Inflammatory macrophage treated with lipopolysaccharide for 4 hours (primary cell): ENCODE measurements at regions not wholly inside any gene's neighbourhood (a gene's known extent, or its start where the extent isn't known, plus 50 kb on each side); places are given as distances from the start of the nearest gene placed in this dataset.

Source experiments
- DNase-seq: peaks from one replicate; pipeline ENCODE4 v3.0.0-alpha.2; 2020

DNA sequence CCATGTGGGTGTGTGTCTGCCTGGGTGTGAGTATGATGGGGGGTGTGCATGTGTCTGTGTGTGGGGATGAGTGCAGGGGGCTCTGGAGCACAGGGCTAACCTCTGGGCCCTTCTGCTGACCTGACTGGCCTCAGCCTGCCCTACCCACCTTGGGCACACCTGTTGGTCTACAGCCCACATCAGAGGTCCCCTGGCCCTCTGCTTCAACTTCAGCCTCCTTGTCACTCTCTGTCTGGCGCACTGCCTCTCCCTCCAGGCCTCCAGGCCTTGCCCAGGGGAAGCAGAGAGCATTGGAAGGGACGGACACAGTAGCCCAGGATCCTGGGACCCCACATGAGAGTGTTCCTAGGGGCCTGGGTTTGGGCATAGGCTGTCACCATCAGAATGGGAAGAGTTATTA is 115.4 kb downstream of the EFNB1 start:
- DNase-seq: no peak

GRCh38 chrX:68942840-68943239 is 114.0 kb downstream of the EFNB1 start:
- no peak for DNase-seq

DNA sequence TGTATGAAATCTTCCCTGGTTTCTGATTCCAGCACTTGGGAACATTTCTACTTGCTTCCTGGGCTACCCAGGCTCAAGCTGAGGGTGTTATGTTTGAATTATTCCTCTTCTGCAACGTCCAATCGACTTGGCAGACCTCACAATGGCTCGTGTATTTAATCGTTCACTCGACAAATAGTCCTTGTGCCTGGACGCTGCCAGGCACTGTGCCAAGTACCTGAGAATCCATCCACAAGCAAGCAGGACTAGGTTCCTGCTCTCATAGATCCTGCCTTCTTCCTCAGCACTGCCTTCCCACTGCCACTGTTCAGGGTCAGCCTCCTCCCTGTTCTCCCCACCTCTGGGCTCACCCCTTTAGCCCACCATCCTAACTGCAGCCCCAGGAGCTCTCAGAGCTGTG is 113.3 kb downstream of the EFNB1 start:
- no peak for DNase-seq

GRCh38 chrX:68941385-68941952 is 112.6 kb downstream of the EFNB1 start:
- DNase-seq: no peak

DNA sequence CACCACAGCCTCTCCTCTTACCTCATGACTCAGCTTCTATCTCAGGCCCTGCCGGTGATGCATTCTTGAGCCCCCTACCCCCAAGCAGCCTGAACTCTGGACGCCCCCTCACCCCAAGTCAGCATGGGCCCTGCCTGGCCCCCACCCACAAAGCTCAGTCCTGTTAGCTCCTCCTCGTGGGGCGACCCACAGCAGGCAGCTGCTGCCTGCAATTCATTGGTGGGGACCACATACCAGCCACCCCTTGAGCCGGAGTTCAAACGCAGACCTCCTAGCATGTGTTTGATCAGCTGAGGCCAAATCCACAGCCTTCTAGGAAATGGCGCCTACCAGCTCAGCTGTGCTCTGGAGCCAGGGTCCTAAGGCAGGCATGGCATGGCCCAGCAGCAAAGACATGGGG is 111.8 kb downstream of the EFNB1 start:
- DNase-seq: no peak

DNA sequence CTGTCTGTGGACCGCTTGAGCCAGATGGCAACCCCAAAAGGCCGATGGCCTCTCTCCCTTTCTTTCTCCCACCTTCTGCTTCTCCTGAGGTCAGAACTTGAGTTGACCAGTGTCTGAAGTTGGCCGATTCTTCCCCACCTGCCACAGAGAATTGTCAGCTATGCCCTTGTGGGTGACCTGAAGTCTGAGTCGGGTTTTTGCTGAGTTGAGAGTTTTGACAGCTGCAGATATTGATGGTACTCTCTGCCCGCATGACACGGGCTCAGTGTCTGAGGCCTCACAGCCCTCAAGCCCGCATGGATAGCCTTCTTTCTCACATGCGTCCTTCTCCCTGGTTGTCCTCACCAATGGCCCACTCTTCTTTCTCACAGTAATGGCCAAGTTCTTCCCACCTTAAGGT is 111.0 kb downstream of the EFNB1 start:
- DNase-seq: no peak

DNA sequence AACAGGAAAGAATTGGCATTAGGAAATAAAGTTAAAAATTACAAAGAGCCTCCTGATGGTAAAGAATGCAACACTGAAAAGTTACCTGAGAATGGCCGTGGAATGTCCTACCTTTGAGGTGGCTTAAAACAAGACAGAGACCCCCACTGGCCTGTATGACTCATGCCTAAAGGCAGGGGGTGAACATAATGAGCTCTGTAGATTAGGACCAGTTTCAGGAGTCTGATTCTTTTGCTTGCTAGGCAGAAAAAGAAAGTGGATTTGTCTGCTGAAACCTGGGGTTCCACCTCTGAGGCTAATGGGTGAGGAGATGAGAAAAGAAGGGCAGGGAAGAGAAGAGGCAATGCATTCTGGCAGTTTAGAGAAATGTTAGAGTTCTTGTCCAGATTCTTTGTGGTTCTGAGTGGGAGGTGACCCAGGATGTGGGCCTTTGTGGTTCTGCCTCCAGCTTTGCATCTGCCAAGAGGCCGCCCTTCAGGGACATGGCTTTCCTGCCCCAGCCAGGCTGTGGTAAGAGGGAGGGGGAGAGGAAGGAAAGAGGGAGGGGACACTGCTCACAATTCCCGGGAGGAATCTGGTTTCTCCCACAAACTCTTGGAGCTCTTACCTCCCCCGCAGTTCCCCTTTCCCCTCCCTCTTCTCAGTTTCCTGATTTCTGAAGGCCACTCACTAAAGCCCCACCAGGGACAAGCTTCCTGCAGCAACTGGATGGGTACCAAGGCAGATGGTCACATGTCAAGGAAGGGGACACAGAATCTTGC is 109.6 kb downstream of the EFNB1 start:
- no peak for DNase-seq

- no peak for DNase-seq
These were observed 108.8 kb downstream of the EFNB1 start for GRCh38 chrX:68937581-68937980.

DNA sequence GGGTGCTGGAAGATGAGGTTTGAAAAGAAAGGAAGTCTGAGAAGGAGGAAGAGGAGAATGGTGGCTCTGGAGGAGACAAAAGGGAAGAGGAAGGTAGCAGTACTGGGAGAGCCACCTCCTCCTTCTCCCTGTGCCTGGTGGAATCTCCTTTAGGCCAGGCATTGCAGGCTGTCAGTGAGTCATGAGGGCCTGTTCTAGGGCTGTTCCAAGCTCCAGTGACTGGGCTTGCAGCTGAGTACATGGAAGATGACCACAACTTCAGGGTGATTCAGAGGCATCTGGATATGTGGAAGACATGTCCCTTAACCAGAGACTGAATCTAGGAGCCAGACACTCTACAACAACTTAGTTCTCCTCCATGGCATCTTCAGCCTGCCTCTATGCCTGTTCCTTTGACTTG is 107.8 kb downstream of the EFNB1 start:
- DNase-seq: peak; percentile 47

DNA sequence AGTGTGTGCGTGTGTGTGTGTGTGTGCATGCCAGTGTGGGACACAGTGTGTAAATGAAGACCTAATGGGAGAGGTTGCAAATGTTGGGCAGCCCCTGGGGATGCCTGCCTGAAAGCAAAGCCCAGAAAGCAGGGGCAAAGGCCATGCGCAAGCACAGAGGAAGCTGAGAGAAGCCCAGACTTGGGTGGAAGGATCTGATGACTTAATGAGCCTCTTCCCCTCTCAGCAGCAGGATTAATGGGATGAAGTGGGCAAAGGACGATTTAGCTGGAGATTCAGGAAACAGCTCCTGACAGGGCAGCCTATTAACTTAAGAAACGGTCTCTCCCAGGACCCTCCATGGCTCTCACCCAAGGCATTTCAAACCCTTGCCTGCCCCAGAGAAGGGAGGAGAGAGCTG is 107.3 kb downstream of the EFNB1 start:
- DNase-seq: no peak

GRCh38 chrX:68935362-68935761 is 106.5 kb downstream of the EFNB1 start:
- DNase-seq: no peak

DNA sequence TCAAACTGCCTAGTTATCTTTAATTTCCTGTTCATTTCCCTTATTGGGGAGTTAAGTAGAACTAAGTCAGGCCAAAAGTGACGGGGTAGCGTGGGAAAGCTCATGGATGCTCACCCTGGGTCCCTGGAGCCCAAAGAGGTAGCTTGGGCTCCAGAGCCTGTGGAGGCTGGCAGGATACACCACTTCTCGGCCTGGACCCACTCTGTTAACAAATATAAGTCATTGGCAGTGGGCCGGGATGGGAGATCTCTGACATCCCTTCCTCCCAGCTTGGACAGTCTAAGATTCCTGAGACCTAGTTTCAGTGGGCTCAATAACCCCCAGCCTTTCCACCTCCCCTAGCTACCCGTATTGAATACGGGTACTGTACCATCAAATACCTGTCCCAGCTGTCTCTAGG is 106.1 kb downstream of the EFNB1 start:
- DNase-seq: no peak

GRCh38 chrX:68934421-68934820 is 105.6 kb downstream of the EFNB1 start:
- DNase-seq: no peak

DNA sequence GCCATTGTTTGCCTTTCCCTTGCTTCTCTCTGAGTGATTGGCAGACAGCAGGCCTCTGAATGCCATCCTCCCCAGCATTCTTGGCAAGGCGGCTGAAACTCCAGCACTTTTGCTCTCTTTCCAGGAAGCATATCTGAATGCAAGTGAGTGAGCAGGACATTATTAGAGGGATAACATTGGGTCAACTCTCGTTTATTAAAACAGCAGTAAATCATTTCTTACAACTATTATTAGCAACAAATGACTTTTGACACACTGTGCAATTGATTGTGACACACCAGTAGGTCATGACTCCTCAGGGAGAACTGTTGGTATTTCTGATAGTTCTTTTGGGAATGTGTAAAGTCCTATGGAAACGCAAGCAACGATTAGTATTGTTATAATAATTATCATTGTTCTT is 103.8 kb downstream of the EFNB1 start:
- no peak for DNase-seq

- no peak for DNase-seq
These were observed 102.5 kb downstream of the EFNB1 start for GRCh38 chrX:68931345-68931744.

GRCh38 chrX:68930542-68931317 is 101.9 kb downstream of the EFNB1 start:
- DNase-seq: no peak

GRCh38 chrX:68929332-68930150 is 100.7 kb downstream of the EFNB1 start:
- no peak for DNase-seq

DNA sequence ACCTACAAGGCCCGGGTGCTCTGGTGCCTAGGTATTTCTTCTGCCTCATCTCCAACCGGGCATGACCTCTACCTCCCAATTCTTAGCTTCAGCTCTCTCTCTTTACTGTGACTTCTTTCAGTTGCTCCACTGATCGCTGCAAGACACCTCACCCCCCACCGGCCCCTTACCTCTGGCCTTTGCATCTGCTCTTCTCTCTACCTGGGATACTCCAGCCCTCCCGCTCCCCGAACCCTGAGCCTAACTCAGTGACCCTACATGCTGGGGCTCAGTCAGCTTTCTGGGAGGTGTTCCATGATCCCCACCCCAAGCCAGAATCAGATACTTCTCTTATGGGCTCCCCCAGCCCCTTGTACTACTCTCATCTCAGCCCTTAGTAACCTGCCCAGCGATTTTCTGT is 99.6 kb downstream of the EFNB1 start:
- no peak for DNase-seq

GRCh38 chrX:68927178-68927577 is 98.4 kb downstream of the EFNB1 start:
- DNase-seq: no peak

DNA sequence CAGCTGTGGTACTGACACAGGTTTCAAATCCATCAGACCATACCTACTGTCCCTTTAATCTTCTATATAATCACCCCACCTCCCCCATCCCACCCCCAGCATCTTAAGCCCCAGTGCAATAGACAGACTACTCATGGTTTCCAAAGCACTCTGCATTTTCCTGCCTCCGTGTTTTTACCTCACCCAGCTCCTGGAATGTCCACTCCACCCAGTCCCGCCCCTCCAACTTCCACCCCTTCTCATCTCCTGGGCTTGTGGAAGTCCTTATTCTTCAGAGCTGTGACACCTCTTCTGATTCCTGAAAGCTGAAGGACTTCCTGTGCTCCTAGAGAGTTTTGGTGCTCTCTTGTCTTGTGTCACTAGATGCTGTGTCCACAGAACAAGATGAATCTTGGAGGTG is 94.3 kb downstream of the EFNB1 start:
- DNase-seq: no peak

DNA sequence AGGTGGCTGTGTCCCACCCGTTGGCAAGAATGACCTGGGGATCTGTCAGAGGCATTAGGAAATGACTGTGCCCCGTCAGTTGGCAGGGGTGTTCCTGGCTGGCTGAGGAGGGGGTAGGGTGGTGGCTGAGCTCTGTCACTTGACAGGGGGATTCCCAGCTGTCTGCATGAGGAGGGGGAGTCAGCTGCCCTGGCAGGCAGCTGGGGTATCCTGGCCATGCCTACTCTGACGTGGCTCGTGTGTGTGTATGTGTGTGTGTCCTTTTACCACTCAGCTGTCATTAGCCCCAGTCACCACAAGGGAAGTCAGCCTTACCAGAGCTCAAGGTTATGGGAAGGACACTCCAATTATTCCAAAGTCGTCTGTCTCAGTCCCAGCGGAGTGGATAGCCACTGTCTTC is 93.2 kb downstream of the EFNB1 start:
- no peak for DNase-seq

- DNase-seq: no peak
These were observed 91.7 kb downstream of the EFNB1 start for GRCh38 chrX:68920561-68920960.

DNA sequence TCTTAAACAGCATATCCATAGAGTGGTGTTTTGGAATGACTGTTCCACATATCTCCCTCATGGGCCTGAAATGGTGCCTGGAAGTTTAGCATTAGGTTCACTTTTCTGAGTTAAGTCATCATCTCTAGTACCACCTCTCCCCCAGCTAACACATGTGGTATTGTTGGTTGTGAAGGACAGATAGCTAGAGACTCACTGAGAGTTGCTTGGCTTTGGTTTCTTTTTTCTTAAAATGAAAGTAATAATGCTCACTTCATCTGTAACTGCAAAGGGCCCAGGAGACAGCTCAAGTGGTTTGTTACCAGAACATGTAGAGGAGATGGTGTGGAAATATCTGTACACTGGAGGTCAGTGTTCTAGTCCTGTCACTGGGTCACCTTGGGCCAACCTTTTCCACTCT is 90.9 kb downstream of the EFNB1 start:
- no peak for DNase-seq
